SH-SY5Y (cell line): ENCODE measurements at regions not wholly inside any gene's neighbourhood (a gene's known extent, or its start where the extent isn't known, plus 50 kb on each side); places are given as distances from the start of the nearest gene placed in this dataset.

Source experiments
- GATA2 ChIP-seq: IDR thresholded peaks from 2 replicates; pipeline ENCODE4 v1.6.1; 2011; ENCODE audit warnings: mild to moderate bottlenecking, low read depth, low read length
- GATA3 ChIP-seq: IDR thresholded peaks from 2 replicates; pipeline ENCODE4 v1.6.1; 2011; ENCODE audit warnings: low read depth, mild to moderate bottlenecking, low read length, moderate library complexity

- TF ChIP-seq GATA3 (no peak), GATA2 (no peak)
Observed at GRCh38 chr15:31160297-31160696, 58.8 kb upstream of the TRPM1 start.
